Keratinocyte (primary cell): ENCODE measurements at regions not wholly inside any gene's neighbourhood (a gene's known extent, or its start where the extent isn't known, plus 50 kb on each side); places are given as distances from the start of the nearest gene placed in this dataset.

Experiments
- DNase-seq: peaks from one replicate; pipeline ENCODE4 v3.0.0-alpha.2; 2011; ENCODE audit warnings: low read depth, missing footprints, low spot score
- FAIRE-seq: peaks from 2 replicates; lab custom pipeline; 2011; peaks lifted over from hg19 to GRCh38; lab: Jason Lieb, UNC
- H2AFZ ChIP-seq: 2 replicates; pipeline ENCODE4 v1.6.0; 2012; ENCODE audit warnings: low read length, control low read depth, inconsistent platforms; ENCODE audit not compliant: control insufficient read depth
- H3K27ac ChIP-seq: 2 replicates; pipeline ENCODE4 v1.5.1; 2011; ENCODE audit warnings: low read length; ENCODE audit not compliant: control insufficient read depth, insufficient read depth
- H3K27me3 ChIP-seq: 3 replicates; pipeline ENCODE4 v1.6.0; 2011; ENCODE audit warnings: low read length; ENCODE audit not compliant: control insufficient read depth, insufficient read depth; ENCODE audit errors: extremely low read depth
- H3K36me3 ChIP-seq, 2 experiments: 2 replicates in 1 of 2; 3 replicates in 1 of 2; pipeline ENCODE4 v1.5.1; 2011; ENCODE audit warnings: low read length in 2 of 2, mild to moderate bottlenecking in 1 of 2; ENCODE audit not compliant: control insufficient read depth in 2 of 2, insufficient read depth in 2 of 2; ENCODE audit errors: extremely low read depth in 1 of 2
- H3K4me1 ChIP-seq: 3 replicates; pipeline ENCODE4 v1.5.1; 2011; ENCODE audit warnings: low read length; ENCODE audit not compliant: control insufficient read depth, insufficient read depth; ENCODE audit errors: extremely low read depth
- H3K4me2 ChIP-seq: 3 replicates; pipeline ENCODE4 v1.6.0; 2011; ENCODE audit warnings: low read depth, low read length; ENCODE audit not compliant: control insufficient read depth, insufficient read depth; ENCODE audit errors: extremely low read depth
- H3K4me3 ChIP-seq, 3 experiments: fragments of 200-600 bp in 1 of 3; sonication (generic) in 1 of 3; 2 replicates in 2 of 3; 3 replicates in 1 of 3; pipeline ENCODE4 v1.5.1; 2011 to 2016; ENCODE audit warnings: low read length in 3 of 3, mild to moderate bottlenecking in 3 of 3, control low read depth in 2 of 3, inconsistent platforms in 1 of 3, low read depth in 1 of 3, mixed read lengths in 1 of 3, mixed run types in 1 of 3, moderate library complexity in 1 of 3; ENCODE audit not compliant: control insufficient read depth in 2 of 3, insufficient read depth in 2 of 3; ENCODE audit errors: extremely low read depth in 1 of 3
- H3K79me2 ChIP-seq: 2 replicates; pipeline ENCODE4 v1.6.0; 2012; ENCODE audit warnings: low read length; ENCODE audit not compliant: control insufficient read depth, insufficient read depth
- H3K9ac ChIP-seq: 3 replicates; pipeline ENCODE4 v1.6.0; 2011; ENCODE audit warnings: low read length; ENCODE audit not compliant: control insufficient read depth, insufficient read depth; ENCODE audit errors: extremely low read depth
- H3K9me1 ChIP-seq: 3 replicates; pipeline ENCODE4 v1.6.0; 2011; ENCODE audit warnings: low read length; ENCODE audit not compliant: control insufficient read depth, insufficient read depth; ENCODE audit errors: extremely low read depth
- H3K9me3 ChIP-seq: 2 replicates; pipeline ENCODE4 v1.5.1; 2012; ENCODE audit warnings: low read depth, low read length; ENCODE audit not compliant: control insufficient read depth
- H4K20me1 ChIP-seq: 3 replicates; pipeline ENCODE4 v1.6.0; 2011; ENCODE audit warnings: low read length; ENCODE audit not compliant: control insufficient read depth, insufficient read depth; ENCODE audit errors: extremely low read depth
- CTCF ChIP-seq, 3 experiments: IDR thresholded peaks in 1 of 3; conservative IDR thresholded peaks in 1 of 3; optimal IDR thresholded peaks in 1 of 3; 2 replicates in 2 of 3; 3 replicates in 1 of 3; pipeline versions ENCODE3 to v1.5.1; 2011; ENCODE audit warnings: low read length in 3 of 3, mild to moderate bottlenecking in 3 of 3, moderate library complexity in 2 of 3, control low read depth in 1 of 3, inconsistent platforms in 1 of 3; ENCODE audit not compliant: insufficient read depth in 2 of 3; ENCODE audit errors: extremely low read depth in 1 of 3
- EZH2 ChIP-seq: IDR thresholded peaks from one replicate; pipeline ENCODE4 v1.6.1; 2012; ENCODE audit warnings: inconsistent platforms, mild to moderate bottlenecking, low read length, moderate library complexity
- dilution Hi-C: fragments of 300-500 bp; cut with MboI; formaldehyde crosslinking; loops from one replicate; pipeline ENCODE4 v1.7.0; 2020; ENCODE audit warnings: low sequenced_read_pairs; ENCODE audit not compliant: extremely low pct_ligation_motif_present

DNA sequence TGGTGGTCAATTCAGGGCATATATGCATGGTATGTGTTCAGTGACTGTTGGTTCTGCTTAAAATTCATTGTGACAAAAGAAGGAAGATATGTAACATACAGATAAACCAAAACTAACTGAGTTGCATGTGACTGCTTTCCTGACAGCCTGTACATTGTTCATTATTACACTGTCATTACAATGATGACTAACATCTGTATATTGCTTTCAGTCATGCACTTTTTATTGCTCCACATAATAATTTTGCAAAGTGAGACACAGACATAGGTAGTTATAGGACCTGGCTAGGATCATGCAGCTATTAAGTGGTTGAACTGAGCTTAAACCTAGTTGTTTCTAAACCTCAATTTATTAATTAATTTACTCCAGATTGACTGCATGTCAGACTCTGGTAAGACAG lies 703.2 kb downstream of the HDGFL1 start:
- Histone ChIP-seq H3K4me1 (no peaks in the 10 kb centered on the region), H3K9ac (no peak overlapping the region), H2AFZ (no peak overlapping the region), H3K9me3 (no peaks in the 10 kb centered on the region), H4K20me1 (no peaks in the 10 kb centered on the region), H3K9me1 (no peaks in the 10 kb centered on the region), H3K36me3 (no peaks in the 10 kb centered on the region), H3K27me3 (no peaks in the 10 kb centered on the region), H3K79me2 (no peaks in the 10 kb centered on the region), H3K27ac (no peak overlapping the region), H3K4me3 (no peak overlapping the region), H3K4me2 (no peak overlapping the region)
- DNase-seq: no peak
- no peak for TF ChIP-seq EZH2
- no peak for TF ChIP-seq CTCF (optimal IDR thresholded peaks at IDR 0.05 in 1 of 3, IDR thresholded peaks at IDR 0.05 in 1 of 3, conservative IDR thresholded peaks at IDR 0.05 in 1 of 3; ENCODE audit: extremely low read depth in 1 of 3, insufficient read depth in 2 of 3, low read length in 3 of 3)
- dilution Hi-C loops: no loop called here
- FAIRE-seq: no peak

DNA sequence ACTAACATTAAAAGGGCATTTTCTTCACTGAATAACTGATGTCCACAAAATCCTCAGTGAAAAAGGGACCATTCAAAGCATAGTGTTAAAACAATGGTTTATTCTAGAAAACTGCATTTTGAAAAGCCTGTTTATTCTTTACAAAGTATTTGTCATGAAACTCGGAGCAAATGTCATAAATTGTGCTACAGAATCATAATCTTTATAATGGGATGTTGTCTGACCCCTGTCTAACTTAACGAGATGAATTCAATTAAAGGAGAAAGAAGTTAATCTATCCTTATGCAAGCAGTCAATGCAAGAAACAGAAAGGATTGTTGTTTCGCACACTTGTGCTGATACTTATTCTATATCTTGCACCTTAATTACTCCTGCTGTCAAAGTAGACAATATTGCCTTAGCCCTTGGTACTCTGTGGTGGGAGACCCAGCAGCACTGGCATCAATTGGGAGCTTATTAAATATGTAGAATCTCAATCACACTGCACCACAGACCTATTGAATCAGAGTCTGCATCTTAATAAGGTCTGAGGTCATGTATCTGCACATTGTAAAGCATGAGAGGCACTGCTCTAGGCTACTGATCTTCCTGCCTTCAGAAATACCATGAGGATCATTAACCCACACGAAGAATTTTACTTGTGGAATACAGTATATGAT lies 708.3 kb downstream of the HDGFL1 start:
- no peak overlapping the region for H3K27ac ChIP-seq
- FAIRE-seq: no peak
- dilution Hi-C loops: no loop called here
- no peak overlapping the region for H2AFZ ChIP-seq
- DNase-seq: no peak
- H3K36me3 ChIP-seq: no peaks in the 10 kb centered on the region
- H3K9me1 ChIP-seq: no peaks in the 10 kb centered on the region
- H3K4me3 ChIP-seq: no peak overlapping the region
- H3K4me1 ChIP-seq: no peaks in the 10 kb centered on the region
- no peaks in the 10 kb centered on the region for H4K20me1 ChIP-seq
- TF ChIP-seq CTCF (optimal IDR thresholded peaks at IDR 0.05 in 1 of 3, IDR thresholded peaks at IDR 0.05 in 1 of 3, conservative IDR thresholded peaks at IDR 0.05 in 1 of 3; ENCODE audit: extremely low read depth in 1 of 3, insufficient read depth in 2 of 3, low read length in 3 of 3): no peak
- TF ChIP-seq EZH2: no peak
- H3K79me2 ChIP-seq: no peaks in the 10 kb centered on the region
- no peaks in the 10 kb centered on the region for H3K27me3 ChIP-seq
- H3K9ac ChIP-seq: no peak overlapping the region
- no peaks in the 10 kb centered on the region for H3K9me3 ChIP-seq
- no peak overlapping the region for H3K4me2 ChIP-seq
